ENCODE measurements at regions not wholly inside any gene's neighbourhood (a gene's known extent, or its start where the extent isn't known, plus 50 kb on each side); places are given as distances from the start of the nearest gene placed in this dataset.
"Not testable (repeated sequence)": the region's sequence is repeated elsewhere in the genome, so short reads cannot be mapped to it uniquely, and the experiment has no call there.

- not testable (repeated sequence) for TF ChIP-seq POLR2A, EP300, POLR2AphosphoS5 (IDR thresholded peaks at IDR 0.05)
- TF ChIP-seq, protein P1, sequence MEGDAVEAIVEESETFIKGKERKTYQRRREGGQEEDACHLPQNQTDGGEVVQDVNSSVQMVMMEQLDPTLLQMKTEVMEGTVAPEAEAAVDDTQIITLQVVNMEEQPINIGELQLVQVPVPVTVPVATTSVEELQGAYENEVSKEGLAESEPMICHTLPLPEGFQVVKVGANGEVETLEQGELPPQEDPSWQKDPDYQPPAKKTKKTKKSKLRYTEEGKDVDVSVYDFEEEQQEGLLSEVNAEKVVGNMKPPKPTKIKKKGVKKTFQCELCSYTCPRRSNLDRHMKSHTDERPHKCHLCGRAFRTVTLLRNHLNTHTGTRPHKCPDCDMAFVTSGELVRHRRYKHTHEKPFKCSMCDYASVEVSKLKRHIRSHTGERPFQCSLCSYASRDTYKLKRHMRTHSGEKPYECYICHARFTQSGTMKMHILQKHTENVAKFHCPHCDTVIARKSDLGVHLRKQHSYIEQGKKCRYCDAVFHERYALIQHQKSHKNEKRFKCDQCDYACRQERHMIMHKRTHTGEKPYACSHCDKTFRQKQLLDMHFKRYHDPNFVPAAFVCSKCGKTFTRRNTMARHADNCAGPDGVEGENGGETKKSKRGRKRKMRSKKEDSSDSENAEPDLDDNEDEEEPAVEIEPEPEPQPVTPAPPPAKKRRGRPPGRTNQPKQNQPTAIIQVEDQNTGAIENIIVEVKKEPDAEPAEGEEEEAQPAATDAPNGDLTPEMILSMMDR (IDR thresholded peaks at IDR 0.05) = not testable (repeated sequence)
Observed at GRCh38 chr15:101876031-101876430, 64.0 kb downstream of the OR4F15 start.
